ENCODE measurements at regions not wholly inside any gene's neighbourhood (a gene's known extent, or its start where the extent isn't known, plus 50 kb on each side); places are given as distances from the start of the nearest gene placed in this dataset.
"Not testable (repeated sequence)": the region's sequence is repeated elsewhere in the genome, so short reads cannot be mapped to it uniquely, and the experiment has no call there.

- no peak for DNase-seq
Measured at GRCh38 chr4:189494407-189494806, 446.3 kb upstream of the FRG1 start.

DNA sequence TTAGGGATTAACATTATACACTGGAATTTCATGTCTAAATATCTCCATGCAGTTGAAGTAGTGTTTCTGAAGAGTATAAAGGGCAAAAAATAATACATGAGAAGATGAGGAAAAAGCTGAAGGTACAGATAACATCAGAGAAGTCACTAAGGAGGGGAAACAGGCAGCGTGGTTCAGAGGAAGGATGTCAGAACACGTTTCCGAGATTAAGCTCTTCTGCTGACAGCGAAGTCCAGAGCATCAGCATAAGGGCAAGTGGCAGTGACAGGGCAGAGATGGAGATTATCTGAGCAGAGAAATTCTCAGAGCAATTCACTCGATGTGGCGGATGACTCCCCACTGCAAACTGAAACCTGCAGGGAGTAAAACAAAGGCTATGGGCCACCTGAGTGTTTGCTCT, 443.2 kb upstream of the FRG1 start:
- no peak for DNase-seq

- DNase-seq = no peak
Measured at GRCh38 chr4:189497996-189498395, 442.7 kb upstream of the FRG1 start.

DNA sequence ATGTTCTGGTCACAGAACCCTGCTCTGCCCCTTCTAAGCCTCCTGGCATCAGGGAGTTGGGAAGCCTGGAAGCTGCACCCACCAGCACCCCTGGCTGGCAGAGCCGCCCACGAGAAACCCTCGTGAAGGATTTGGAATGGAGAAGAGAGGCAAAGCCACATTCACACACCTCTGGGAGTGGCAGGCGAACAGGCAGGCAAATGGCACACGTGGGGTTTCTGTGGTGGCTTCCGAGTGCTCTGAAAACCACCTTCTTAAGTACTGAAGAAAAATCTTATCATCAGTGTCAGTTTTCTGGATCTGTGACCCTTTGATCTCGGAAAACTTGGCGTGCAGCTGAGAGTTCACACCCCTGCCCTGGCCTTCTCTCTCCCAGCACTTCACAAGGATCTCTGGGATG, 442.2 kb upstream of the FRG1 start:
- DNase-seq = no peak

DNA sequence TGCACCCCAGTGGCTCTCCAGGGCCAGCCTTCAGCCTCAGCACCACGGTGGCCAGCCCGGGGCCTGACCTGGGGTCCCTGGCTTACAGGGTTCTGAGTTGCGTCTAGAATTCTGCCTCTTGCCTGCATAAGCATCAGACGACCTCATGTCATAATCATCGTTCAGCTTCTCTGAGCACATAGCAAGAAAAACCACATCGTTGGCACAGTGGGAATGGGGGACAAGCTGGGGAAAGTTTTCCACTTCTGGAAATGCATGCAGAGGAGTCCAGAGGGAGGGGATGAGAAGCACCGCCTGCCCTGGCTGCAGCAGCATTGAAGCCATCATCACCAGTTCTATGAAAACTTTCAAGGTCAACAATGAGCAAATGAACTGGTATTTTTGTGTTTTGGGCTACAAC, 441.0 kb upstream of the FRG1 start:
- no peak for DNase-seq

- no peak for DNase-seq
Measured at GRCh38 chr4:189500970-189501369, 439.7 kb upstream of the FRG1 start.

DNA sequence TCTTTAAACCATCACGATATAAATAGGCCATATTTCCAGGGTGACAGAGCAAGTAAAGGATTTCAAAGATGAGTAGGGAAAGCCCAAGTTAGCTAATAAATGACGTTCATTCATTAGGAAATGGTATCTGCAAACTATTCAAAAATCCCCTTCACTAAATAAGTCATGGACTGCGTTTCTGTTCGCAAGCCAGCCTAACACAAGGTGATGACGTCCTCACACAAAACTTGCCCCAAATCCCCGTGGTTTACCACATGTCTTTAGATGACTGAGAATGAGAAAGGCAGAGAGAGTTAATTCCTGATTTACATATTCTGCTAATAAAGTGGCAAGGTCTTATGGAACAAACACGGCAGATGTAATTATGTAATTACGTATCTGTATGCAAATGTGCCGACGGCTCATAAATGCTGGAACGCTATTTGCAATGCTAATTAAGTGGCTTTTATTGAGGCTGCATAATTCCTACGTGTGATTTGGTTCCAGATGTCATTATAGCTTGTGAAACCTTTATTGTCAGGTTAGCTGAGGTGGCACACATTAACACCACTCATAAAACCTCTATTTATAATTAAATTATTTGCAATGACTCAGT, 437.7 kb upstream of the FRG1 start:
- no peak for DNase-seq

- no peak for DNase-seq
Measured at GRCh38 chr4:189504220-189504619, 436.5 kb upstream of the FRG1 start.

DNA sequence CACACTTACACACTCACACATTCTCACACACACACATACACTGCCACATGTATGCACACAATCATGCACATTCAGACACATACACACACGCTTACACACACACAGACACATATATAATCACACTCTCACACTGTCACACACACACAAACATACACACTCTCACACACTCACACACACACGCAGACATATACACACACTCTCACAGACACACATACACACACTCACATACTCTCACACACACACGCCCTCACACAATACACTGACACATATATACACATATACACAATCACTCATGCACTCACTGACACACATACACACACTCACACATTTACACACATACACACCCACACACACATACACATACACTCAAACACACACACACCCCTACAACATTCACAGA, 435.3 kb upstream of the FRG1 start:
- no peak for DNase-seq

- DNase-seq = no peak
Measured at GRCh38 chr4:189506080-189506479, 434.6 kb upstream of the FRG1 start.

DNA sequence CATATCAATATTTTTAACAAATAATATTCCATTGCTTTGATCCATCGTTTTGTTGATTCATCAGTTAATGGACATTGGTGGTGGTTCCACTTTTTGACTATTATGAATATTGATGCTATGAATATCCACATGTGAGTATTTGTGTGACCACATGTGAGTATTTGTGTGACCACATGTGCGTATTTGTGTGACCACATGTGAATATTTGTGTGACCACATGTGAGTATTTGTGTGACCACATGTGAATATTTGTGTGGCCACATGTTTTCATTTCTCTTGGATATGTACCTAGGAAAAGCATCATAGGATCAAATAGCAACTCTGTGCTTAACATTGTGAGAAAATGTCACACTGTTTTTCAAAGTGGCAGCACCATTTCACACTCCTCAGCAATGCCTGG, 433.6 kb upstream of the FRG1 start:
- no peak for DNase-seq

DNA sequence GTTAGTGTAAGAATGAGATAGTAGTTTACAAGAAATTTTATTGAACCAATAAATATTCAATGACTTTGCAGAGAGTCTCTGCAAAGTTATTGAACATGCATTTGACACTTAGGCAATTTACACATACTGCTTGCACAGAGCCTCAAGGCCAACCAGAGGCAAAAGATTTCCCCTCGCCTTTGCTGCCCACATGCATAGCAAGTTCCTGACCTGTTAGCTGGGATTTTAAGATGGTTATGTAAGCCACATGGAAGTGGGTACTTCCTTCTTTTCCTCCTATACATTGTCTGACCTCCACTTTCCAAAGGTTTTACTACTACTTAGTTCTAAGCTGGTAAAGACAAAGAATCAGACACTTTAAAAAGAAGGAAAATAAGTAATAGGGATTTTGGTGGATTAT, 430.1 kb upstream of the FRG1 start:
- DNase-seq = no peak

DNA sequence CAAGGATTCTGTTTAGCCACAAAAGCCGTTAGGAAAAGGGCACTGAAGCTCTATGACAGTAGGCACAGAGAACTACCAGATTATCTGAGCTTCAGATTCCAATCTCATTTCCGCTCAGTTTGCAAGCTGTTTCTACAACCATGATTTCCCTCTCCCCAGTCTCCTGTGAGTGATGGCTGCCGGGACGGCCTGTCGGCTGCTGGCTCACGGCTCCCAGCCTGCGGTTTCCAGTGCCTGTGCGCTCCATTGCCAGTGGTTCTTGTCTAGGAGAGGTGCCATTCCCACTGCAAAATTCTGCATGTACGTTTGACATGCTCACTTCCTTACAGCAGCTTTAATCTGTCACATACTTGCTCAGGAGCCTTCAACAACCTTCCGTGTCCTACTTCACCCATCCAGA, 429.1 kb upstream of the FRG1 start:
- DNase-seq = no peak

DNA sequence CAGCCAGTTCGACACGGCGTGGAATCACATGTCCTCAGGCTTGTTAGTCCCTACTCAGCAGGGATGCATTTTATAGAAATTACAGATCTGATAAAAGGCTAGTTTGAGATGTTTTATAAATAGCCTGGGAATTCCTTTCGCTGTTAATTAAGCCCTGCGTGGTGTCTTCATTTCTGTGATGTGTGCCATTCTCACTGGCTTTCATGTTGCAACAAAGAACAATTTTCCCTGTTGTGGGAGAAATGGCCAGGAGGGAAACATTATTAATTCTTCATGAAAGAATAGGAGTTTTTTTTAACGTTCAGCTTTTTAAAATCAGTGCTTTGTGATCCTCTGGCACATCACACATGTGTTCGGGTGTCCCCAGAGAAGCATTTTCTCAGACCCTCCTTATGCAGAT, 427.3 kb upstream of the FRG1 start:
- DNase-seq = no peak

GRCh38 chr4:189514209-189514608, 426.5 kb upstream of the FRG1 start:
- no peak for DNase-seq

GRCh38 chr4:189516902-189517301, 423.8 kb upstream of the FRG1 start:
- DNase-seq = no peak

DNA sequence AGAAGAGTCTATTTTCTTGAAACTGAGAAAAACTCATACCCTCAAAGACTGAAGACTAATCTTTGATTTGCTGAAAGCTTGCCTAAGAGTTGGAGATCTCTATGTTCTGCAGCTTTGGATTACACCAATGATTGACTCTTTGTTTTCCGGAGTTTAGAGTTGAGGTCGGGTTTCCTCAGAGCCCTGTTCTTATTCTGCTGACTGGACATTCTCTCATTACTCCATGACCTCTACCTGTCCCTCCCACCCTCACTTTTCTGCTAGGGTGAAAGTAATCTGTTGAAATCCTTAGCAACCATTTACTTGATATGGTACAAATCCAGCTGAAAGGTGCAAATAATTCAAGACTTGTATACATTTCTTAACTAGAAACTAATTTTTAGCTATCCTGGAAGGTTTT, 421.5 kb upstream of the FRG1 start:
- DNase-seq = no peak

DNA sequence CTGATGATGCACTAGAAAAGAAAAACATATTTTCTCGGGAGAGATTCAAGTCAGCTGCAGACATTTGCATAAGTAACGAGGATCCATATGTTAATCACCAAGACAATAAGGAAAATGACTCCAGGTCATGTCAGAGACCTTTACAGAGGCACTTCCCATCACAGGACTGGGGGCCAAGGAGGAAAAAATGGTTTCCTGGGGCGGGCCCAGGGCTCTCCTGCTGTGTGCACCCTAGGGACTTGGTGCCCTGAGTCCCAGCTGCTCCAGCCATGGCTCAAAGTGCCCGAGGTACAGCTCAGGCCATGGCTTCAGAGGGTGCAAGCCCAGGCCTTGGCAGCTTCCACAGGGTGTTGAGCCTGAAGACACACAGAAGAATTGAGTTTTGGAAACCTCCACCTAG, 415.4 kb upstream of the FRG1 start:
- DNase-seq = no peak

DNA sequence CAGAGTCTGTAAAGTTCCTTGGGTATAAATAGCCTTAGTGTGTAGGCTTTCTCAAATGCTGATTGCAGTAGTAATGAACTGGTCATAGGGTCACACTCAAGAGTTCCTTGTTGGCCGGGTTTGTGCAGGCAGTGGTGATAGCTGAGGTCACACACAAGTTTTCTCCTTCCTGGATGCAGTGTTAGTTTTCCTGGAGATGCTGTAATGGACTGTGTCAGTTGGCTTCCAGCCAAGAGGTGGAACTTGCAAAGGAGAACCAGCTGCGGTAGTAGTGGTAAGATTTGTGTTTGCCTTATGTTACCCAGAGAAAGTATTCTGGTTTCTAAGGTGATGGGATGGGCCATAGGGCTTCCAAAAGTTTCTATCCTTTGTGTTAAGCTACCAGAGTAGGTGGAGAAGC, 409.8 kb upstream of the FRG1 start:
- DNase-seq = no peak

- DNase-seq = no peak
Measured at GRCh38 chr4:189533603-189534002, 407.1 kb upstream of the FRG1 start.

DNA sequence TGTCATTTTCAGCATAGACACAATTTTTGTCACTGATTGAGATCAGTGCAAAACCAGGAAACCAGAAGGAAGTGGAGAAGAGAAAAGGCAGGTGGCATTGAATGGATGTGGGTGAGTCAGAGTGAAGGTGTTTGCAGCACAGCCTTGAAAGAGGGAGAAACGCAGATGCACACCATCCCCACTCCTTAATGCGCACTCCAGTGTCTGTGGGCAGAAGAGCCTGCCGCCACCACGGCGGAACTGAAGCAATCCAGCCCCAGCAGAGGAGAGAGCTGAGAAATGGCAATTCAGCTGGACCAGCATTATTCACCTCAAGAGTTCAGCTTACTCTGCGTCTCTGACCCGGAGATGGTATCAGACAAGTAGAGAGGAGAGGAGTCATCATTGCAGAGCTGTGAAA, 393.1 kb upstream of the FRG1 start:
- DNase-seq = no peak

GRCh38 chr4:189548484-189549125, 392.1 kb upstream of the FRG1 start:
- DNase-seq = no peak

DNA sequence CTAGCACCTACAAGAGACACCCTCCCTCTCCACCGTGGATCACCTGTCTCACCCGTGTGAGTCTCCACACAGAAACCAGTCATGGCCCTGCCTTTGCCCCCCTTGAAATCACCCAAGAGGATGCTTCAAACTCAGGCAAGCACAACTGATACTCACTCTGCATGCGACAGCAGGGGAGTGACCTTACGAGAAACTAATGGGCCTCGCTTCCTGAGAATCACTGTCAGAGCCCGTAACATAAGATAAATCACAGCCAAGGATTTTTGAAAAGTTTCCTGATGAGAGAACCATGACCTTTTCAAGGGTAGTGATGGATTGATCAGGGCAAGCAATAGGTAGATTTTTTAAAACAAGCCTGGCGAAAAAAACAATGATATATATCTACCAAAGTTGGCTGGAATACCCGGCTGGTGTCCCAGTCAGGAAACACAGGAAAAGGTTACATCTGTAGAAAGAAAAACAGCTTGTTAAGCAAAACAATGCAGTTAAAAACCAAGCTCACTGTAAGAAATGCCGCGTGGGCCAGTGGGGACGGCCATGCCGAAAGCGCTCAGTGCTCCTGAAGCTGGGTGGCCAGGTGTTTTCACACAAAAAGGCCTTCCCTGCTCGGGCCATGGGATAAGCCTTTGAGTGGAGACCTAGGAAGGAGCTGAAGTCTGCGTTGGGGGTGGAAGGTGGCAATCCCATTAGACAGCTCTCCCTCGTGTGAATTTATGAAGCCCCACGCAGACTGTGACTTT, 388.6 kb upstream of the FRG1 start:
- not testable (repeated sequence) for DNase-seq

- not testable (repeated sequence) for DNase-seq
Measured at GRCh38 chr4:189560605-189561004, 380.1 kb upstream of the FRG1 start.

DNA sequence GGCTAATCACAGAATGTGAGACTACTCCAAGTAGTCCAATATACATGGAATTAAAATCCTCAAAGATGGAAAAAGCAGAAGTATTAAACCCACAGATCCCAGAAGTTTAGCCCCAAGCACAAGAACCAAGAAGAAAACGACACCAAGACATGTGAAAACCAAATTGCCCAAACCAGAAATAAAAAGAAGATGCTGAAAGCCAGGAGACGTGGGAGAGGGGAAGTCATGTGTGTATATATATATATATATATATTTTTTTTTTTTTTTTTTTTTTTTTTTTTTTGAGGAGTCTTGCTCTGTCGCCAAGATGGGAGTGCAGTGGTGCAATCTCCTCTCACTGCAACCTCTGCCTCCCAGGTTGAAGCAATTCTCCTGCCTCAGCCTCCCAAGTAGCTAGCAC, 376.9 kb upstream of the FRG1 start:
- not testable (repeated sequence) for DNase-seq

Measured in amniotic stem cell (primary cell).